GM19043 (cell line): ENCODE measurements at regions not wholly inside any gene's neighbourhood (a gene's known extent, or its start where the extent isn't known, plus 50 kb on each side); places are given as distances from the start of the nearest gene placed in this dataset.

Source experiments
- ATAC-seq: cut with Tn5 transposase; IDR thresholded peaks from one replicate; pipeline ENCODE4 v1.9.1; 2021; ENCODE audit warnings: low read depth; ENCODE audit not compliant: unreplicated experiment

DNA sequence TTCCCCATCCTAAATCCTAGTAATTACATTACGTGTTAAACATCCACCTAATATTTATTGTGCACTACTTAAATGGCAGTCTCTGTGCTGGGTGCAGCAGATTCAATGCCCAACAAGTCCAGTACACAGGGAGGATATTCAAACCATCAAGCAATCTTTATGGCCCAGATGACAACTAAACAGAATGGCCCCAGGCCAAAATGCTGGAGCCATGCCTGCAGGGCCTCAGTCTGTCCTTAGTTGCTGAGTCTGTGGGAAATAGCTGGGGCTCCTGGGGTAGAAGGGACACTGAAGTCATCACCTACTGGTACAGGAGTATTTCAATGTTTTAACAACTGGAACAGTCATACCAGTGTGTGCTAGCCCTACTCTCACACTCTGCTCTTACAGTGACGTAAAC, 153.5 kb downstream of the ZNF608 start:
- ATAC-seq: no peak

DNA sequence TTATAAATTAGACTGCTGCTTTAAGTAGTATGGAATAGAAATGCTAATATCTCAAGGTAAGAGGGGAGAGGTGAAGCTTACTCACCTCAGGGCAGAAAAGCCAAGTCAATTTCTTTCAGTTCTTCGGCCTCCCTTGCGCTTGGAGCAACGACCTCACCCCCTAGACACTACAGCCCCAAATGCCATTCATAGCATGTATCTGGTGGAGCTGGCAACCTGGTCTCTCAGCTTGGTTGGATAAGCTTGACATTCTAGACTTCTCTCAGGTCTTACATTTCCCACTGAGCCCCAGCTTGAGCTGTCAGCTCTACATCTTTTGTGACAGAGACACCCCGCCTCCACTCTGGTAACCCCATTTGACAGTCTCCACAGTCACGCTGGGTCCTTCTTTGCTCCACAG, 154.9 kb downstream of the ZNF608 start:
- no peak for ATAC-seq

DNA sequence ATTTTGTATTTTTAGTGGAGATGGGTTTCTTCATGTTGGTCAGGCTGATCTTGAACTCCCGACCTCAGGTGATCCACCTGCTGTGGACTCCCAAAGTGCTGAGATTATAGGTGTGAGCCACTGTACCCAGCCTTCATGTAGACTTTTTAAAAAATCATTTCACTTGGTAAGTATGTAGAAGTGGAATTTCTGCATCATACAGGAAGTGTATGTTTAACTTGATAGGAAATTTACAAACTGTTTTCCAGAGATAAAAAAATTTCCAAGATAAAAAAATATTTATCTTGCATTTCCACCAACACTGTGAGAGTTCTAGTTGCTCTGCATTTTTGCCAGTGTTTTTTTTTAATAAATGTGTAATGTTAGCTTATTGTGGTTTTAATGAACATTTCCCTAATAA, 155.8 kb downstream of the ZNF608 start:
- no peak for ATAC-seq

DNA sequence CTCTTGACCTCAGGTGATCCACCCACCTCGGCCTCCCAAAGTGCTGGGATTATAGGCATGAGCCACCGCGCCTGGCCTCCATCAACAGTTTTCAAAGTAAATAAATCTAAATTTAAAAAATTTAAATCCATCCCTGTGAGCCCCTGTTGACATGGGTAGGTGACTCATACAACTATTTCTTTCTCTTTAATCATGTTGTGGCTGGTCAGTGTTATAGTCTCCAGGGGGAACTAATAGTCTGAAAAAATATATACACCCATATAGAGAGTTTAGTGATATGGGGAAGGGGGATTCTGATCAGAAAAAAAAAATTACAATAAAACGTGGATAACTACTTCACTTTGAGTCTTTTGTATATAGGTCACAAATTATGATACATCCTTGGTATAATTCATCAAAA, 159.2 kb downstream of the ZNF608 start:
- ATAC-seq: no peak

DNA sequence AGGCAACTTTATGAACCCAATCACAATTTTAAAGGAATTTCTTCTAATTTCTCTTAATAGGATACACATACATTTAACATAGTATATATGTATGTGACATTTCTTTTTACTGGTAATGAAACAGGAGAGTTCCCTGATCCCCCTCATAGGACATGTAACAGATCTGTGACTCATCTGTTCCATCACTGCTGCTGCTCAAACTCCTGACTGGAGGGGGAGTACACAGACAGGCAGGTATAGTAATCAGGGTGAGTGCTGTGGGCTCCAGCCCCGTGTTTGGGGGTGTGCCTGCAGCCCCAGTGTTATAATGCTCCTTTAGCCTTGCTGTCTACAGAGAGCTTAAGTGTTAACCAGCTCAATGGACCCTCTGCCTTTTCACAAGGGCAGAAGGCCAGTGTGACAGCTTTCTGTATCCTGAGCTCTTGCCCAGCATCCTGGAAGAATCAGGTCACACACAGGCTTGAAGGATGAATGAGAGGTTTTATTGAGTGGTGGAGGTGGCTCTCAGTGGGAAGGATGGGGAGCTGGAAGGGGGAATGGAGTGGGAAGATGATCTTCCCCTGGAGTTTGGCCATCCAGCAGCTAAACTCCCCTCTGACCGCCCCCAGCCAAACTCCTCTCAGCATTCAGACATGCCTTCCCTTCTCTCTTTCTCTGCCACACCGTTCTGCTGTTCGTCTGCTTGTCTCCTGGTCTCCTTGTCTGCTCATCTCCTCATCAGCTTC, 161.3 kb downstream of the ZNF608 start:
- ATAC-seq: no peak

DNA sequence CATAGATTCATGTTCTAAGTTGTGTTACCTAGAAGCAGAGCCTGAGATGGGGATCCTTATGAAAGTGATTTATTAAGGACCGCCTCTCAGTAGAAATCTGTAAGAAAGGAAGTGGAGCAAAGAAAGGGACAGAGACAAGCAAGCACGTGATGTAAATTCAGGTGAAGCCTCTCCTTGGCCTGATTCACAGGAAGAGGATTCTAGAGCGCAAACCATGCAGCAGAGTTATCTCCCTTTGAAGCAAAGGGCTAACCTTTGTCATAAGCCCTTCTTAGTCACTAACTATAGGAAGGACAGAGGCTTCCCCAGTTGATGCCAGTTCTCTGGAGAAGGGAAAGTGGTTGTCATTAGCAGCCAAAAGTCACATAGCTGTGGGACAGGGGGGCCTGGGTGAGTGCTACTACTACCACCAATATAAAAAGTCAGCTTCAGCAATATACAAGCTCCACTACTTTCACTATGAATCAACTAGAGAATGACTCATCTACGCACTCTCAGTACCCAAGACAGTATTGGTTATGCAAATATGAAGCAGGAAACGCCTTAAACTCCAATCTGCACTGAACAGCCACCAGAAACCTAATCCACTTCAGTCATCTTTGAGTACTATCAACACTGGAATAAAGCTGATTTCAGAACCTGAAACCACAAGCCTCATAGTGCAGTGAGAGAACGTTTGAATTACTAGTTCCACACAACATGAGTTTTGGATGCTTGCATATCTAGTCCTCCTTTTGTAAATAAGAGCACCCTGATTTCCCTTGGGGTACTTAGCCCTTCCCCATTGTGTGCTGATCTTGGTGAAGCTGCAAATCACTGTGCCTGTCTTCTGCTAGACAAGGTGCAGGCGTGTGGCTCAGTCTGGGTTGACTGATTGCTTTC, 162.7 kb downstream of the ZNF608 start:
- ATAC-seq: peak; percentile 99

DNA sequence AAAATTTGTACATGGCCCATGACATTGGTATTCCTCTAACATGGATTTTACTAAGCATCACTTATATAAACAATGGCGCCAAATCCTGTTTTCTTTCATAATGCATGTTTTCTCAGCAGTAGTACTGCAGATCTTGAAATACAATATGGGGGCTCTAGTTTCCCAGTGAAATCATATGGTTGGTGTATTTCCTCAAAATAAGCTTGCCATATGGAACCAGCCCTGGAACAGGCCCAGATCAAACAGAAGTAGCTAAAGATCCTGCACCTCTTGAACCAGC, 163.9 kb downstream of the ZNF608 start:
- no peak for ATAC-seq

DNA sequence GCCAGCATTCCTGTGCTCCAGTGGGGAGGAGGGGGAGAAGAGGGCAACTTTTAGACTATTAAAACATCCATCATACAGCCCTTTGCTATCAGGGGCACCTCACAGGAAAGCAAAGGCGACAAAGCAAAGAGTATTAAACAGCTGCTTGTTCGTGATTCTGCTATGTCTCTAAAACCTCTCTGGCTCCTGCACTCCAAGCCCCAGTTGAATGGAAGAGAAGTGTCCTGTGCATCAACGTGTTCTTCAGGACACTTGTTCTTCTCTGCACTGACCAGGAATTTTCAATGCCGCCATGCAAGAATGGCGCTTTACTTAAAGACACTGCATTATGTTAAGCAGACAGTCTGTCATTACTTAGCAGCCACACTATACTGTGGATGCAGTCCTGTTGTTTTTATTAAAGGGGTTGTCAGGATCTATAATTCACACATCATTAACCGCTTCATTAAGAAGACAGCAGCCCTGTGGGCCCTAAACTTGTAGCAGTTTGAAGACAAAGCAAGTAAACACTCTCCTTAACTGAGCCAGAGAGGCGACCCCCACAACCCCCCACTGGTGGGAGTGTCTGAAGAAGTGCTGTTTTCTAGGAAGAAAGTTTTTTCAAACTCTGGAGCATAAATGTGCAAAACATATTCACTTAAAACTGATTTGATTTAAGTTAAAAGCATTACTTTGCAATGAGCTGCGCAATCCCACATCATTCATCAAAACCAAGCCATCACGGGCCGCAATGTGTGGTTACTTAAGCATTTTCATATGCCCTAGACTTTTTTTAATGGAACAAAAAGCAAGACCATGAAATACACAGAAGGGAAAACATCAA, 164.5 kb downstream of the ZNF608 start:
- no peak for ATAC-seq

DNA sequence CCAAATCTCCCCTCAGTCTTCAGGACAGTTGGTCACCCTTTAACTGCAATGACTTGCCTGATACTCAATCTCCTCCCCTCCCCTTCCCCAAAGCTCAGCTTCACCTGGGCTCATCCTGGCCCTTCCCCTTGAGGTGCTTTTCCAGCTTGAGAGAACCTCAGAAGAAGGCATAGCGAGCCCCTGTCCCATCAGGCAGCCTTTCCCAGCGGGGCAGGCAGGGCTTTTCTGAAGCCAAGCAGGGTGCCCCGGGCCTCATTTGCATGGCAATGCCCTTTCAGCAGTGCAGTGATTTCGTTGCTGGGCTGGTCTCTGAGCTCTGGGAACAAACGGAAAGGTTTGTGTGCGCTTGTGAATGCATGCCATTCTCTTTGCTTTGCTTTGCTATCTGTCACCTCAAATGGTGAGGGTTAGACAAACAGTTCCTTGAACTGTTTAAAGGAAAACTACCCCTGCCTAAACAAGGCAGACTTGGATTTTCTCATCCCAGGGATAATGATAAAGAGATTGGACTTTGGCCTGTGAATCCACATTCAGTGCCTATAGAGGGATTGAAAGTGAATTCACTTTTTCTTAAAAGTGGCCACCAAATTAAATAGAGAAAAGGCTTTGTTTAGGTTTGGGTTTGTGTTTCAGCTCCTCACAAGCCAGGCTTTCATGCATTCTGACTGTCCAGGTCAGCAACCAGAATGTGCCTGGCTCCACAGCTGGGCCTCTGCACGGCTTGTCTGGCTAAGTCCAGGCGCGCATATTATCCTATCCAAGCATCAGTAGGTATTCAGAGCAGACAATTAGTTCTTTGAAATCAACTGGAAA, 165.3 kb downstream of the ZNF608 start:
- ATAC-seq: no peak

DNA sequence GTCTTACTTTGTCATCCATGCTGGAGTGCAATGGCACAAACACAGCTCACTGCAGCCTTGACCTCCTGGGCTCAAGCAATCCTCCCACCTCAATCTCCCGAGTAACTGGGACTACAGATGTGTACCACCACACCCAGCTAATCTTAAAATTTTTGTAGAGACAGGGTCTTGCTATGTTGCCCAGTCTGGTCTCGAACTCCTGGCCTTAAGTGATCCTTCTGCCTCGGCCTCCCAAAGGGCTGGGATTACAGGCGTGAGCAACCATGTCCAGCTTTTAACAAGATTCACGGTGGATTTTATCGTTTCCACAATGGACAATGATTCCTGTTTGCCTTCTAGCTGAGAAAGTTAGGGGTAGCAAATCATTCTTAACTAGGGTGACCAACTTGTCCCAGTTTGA, 165.9 kb downstream of the ZNF608 start:
- no peak for ATAC-seq

DNA sequence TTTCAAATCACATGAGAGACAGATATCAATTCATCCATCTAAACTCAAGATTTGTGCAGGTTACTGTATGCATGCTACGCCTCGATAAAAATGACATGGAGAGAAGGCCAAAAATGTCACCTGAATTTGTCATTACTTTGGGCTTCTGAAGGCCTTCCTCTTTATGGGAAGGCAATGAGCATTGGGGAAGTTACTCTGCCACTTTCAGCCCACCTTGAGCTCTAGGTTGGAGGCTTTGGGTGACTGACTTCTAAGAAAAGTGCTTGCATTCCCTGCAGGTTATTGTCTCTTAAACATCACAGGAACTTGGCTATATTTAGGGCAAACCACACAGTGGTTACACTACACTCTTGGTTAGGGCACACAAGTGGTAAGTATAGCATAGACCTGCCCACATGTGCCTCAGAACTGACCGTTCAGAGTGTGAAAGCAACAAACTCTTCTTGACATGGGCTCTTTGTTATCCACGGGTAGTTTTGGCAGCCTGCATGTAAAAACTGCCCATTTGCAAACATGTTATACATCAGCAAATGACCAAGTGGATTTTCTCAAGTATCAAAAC, 169.5 kb downstream of the ZNF608 start:
- ATAC-seq: peak; percentile 62

DNA sequence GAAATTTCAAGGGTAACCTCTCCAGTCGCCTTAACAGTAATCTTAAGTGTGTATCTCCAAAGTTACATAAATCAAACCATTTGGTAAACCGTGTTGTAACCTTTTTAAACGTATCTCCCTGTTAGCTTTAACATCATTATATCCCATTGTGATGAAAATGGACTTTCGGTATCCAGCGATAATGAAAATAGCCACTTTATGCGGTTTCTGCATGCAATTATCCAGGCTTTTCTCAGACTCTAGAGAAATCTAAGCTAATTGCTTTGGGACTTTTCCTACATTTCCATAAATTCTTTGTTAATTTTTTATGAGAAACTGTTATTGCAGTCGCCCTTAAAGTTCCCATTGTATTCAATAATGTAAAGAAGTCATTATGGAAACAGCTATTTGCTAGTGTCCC, 170.7 kb downstream of the ZNF608 start:
- ATAC-seq: no peak

DNA sequence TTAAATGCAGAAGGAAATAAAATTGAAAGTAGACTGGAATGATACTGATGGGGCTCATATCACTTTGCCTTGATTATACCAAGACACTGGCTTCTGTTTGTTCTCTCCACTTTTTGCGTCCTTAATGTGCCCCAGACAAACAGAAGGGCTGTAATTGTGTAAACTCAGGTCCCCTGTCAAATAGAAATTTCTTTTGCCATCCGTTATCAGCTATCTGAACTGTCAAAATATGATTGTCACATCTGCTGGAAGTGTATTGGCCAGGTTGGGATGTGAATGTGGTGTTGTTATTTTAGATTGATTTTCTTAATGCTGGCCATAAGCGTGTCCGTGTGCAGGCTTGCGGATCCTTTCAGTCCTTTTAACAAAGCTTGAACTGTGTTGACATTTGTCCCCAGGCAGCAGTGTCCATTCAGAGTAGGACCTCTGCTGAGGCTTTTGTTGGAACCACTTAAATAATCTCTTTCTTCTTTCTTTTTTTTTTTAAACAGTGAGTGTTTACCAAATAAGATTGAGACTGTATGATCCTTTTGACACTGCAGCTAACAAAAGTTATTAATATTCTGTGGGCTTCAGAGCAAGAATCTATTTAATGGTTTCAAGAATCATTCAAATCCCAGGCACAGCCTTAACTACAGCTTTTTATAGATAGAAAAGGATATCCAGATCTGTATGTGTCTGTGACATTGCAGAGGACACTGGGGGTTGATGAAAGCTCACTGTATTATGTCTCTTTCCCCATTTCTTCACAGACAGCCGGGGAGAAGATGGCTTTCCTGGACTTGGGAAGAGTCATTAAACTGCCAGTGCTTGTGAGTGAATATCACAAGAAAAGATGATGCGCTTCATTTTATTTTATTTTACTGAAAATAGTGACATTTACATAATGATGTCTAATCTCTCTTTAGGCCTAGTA, 171.7 kb downstream of the ZNF608 start:
- ATAC-seq: no peak

DNA sequence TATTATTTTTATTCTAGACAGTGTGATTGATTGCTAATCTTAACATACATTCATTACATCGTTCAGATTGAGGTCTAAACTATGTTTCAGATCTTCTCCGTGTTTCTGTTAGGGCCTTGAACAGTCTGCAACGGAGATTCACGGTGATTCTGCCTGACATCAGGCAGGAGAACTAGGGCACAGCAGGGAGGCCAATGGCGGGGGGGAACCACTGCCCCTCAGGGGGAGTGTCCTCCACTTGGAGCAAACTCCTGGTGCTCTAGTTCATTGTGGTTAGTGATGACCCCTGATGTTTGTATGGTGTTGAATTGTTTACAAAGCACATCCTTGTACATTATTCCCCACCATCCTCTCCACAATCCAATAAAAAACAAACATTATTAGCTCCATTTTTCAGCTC, 173.5 kb downstream of the ZNF608 start:
- ATAC-seq: no peak

DNA sequence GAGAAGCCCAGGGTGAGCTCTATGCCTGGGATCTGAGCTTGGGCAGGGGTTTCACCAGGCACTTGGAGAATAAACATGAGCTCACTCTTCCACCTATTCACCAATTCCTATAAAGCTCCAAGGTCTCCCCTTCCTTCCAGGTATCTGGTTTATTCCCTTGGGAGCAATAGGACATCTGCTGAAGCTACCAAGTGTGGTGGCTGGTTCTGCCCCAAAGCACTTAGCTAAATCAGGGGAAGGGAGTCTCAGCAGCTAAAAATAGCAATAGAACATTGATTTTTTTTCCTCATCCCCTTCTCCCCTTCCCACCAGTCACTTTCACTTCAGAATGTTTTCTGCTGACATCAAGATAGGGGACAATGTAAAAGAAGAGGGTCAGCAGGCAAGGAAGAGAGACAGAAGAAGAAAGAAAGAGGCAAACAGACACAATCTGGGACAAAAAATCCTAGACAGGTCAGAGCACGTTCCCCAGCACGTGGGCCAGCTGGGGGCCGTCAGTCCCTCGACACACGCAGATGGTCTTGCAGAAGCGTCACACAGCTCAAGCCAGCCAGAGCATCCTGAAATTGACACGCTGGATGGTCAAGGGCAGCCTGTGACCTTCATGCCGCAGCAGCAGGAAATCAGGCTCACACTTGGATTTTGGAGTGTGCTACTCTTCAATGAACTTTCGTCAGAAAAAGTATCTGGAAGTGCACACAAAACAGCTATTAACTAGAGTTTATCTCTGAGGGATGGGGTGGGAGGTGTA, 176.0 kb downstream of the ZNF608 start:
- no peak for ATAC-seq

DNA sequence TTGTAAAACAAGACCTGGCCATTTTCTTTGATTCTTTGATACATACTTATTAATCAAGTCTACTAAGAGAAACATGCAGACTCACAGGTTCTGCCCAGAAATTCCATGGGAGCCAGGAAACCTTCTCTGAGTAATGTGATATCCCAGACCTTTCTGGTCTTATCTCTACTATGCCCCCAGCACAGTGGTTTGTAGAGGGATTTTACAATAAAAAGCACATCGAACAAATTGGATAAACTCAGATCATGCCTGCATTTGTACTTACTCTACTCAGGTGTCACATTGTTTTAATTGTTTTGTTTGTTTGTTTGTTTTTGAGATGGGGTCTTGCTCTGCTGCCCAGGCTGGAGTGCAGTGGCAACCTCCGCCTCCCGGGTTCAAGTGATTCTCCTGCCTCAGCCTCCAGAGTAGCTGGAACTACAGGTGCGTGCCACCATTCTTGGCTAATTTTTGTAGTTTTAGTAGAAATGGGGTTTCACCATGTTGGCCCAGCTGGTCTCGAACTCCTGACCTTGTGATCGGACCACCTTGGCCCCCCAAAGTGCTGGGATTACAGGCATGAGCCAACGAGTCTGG, 179.5 kb downstream of the ZNF608 start:
- no peak for ATAC-seq

DNA sequence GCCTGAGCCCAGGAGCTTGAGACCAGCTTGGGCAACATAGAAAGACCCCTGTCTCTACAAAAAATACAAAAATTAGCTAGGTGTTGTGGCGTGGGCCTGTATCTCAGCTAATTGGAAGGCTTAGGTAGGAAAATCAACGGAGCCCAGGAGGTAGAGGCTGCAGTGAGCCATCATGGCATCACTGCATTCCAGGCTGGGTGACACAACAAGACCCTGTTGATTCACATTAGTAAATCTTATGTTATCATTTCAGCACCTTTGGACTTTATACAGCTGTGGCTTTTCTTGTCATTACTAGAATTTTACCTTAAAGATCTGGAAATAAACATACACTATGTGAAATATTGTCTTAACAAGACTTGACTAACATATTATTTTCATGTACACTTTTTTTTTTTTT, 185.0 kb downstream of the ZNF608 start:
- ATAC-seq: no peak

DNA sequence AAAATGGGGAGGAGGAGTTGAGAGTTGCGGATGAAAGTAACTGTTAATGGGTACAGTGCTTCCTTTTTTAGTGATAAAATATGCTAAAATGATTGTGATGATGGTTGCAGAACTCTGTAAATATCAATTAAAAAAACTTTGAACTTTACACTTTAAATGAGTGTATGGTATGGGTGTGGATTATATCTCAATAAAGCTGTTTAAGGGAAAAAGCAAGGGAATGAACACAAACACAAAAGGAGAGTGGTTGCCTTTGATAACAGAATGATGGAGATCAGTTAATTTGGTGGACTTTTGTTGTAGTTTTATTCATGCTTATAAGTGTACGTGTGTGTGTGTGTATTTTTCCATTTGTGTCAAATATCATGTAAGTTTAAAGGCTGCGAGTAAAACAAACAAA, 186.1 kb downstream of the ZNF608 start:
- no peak for ATAC-seq
